ENCODE measurements at regions not wholly inside any gene's neighbourhood (a gene's known extent, or its start where the extent isn't known, plus 50 kb on each side); places are given as distances from the start of the nearest gene placed in this dataset.

- peak; percentile 84 for DNase-seq
- H3K79me2 ChIP-seq (ENCODE audit: control insufficient read depth, insufficient read depth, low read length) = no peaks in the 10 kb centered on the region
- H3K27ac ChIP-seq (ENCODE audit: low read depth, low read length) = no peak overlapping the region
- H2BK15ac ChIP-seq (replicated peaks; ENCODE audit: low read depth) = no peak overlapping the region
- no peaks in the 10 kb centered on the region for H3K27me3 ChIP-seq (ENCODE audit: insufficient read depth, low read length, poor library complexity)
- H3K23ac ChIP-seq (ENCODE audit: low read length) = no peak overlapping the region
- no peak overlapping the region for H4K5ac ChIP-seq (ENCODE audit: low read length)
- H3K36me3 ChIP-seq (ENCODE audit: control insufficient read depth, insufficient read depth, low read length) = no peaks in the 10 kb centered on the region
- WGBS (ENCODE audit: extremely low coverage, insufficient coverage, low lambda C conversion rate) = no CpG with 5 or more reads among the region's 4 CpGs
- no peak overlapping the region for H3K56ac ChIP-seq (ENCODE audit: low read length)
- no peak overlapping the region for H3K4me3 ChIP-seq (ENCODE audit: low read length)
- H3K4me2 ChIP-seq (ENCODE audit: low read length) = no peak overlapping the region
- H3K18ac ChIP-seq (ENCODE audit: low read length) = no peak overlapping the region
- no peak overlapping the region for H3K9ac ChIP-seq (ENCODE audit: low read length)
- no peak overlapping the region for H2AK5ac ChIP-seq (ENCODE audit: low read length)
- no peak overlapping the region for H2BK5ac ChIP-seq (ENCODE audit: low read length)
- no peak overlapping the region for H2BK120ac ChIP-seq (ENCODE audit: low read depth, low read length)
- H3K4me1 ChIP-seq (ENCODE audit: control insufficient read depth, low read depth, low read length) = no peaks in the 10 kb centered on the region
- no peak overlapping the region for H3K4ac ChIP-seq (ENCODE audit: low read depth, low read length)
- no peak overlapping the region for H4K8ac ChIP-seq (ENCODE audit: low read depth, low read length)
- H3K79me1 ChIP-seq (ENCODE audit: low read length) = no peaks in the 10 kb centered on the region
Observed at GRCh38 chr4:163623787-163624186, 129.3 kb downstream of the TMA16 start.

DNA sequence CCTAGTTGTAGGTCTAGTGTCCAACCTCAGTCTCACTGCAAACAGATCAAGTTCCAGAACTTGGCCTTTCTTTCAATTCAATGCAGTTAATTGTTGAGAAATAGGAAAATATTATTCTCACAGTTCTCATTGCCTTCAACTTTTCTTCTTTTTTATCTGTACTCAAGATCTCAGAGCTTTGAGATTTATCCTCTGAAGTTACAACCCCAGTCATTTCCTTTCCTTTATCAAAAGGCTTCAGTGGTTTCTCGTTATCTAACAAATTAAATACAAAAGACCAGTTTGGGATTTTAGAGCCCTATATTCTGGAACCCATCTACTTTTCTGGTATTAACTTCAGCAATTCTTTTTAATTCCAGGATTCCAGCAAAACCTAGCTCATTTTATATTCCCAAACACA lies 130.2 kb downstream of the TMA16 start:
- Histone ChIP-seq H3K27ac (ENCODE audit: low read depth, low read length) (no peak overlapping the region), H3K27me3 (ENCODE audit: insufficient read depth, low read length, poor library complexity) (no peaks in the 10 kb centered on the region), H4K8ac (ENCODE audit: low read depth, low read length) (no peak overlapping the region), H3K4me1 (ENCODE audit: control insufficient read depth, low read depth, low read length) (no peaks in the 10 kb centered on the region), H2BK5ac (ENCODE audit: low read length) (no peak overlapping the region), H3K79me1 (ENCODE audit: low read length) (no peaks in the 10 kb centered on the region), H2AK5ac (ENCODE audit: low read length) (no peak overlapping the region), H3K9ac (ENCODE audit: low read length) (no peak overlapping the region), H2BK120ac (ENCODE audit: low read depth, low read length) (no peak overlapping the region), H3K4ac (ENCODE audit: low read depth, low read length) (no peak overlapping the region), H4K5ac (ENCODE audit: low read length) (no peak overlapping the region), H3K23ac (ENCODE audit: low read length) (no peak overlapping the region), H3K79me2 (ENCODE audit: control insufficient read depth, insufficient read depth, low read length) (no peaks in the 10 kb centered on the region), H3K36me3 (ENCODE audit: control insufficient read depth, insufficient read depth, low read length) (no peaks in the 10 kb centered on the region), H2BK15ac (replicated peaks; ENCODE audit: low read depth) (no peak overlapping the region), H3K18ac (ENCODE audit: low read length) (no peak overlapping the region), H3K4me3 (ENCODE audit: low read length) (no peak overlapping the region), H3K4me2 (ENCODE audit: low read length) (no peak overlapping the region), H3K56ac (ENCODE audit: low read length) (no peak overlapping the region)
- WGBS (ENCODE audit: extremely low coverage, insufficient coverage, low lambda C conversion rate) = no CpG with 5 or more reads among the region's 1 CpG
- DNase-seq = no peak

DNA sequence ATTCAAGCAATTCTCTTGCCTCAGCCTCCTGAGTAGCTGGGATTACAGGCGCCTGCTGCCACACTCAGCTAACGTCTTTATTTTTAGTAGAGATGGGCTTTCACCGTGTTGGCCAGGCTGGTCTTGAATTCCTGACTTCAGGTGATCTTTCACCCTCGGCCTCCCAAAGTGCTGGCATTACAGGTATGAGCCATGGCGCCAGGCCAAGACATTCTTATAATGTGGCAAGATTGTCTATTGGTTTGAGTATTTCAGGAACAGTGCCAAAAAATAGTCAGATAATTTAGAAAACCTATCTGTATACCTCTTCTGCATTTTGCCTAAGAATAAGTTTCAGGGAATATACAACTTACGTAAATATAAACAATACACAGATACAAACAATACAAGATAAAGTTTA lies 136.8 kb downstream of the TMA16 start:
- Histone ChIP-seq H2BK15ac (replicated peaks; ENCODE audit: low read depth) (no peak overlapping the region), H3K9ac (ENCODE audit: low read length) (no peak overlapping the region), H4K8ac (ENCODE audit: low read depth, low read length) (no peak overlapping the region), H3K27ac (ENCODE audit: low read depth, low read length) (no peak overlapping the region), H2BK120ac (ENCODE audit: low read depth, low read length) (no peak overlapping the region), H3K4me2 (ENCODE audit: low read length) (no peak overlapping the region), H4K5ac (ENCODE audit: low read length) (no peak overlapping the region), H3K79me1 (ENCODE audit: low read length) (no peaks in the 10 kb centered on the region), H3K4me3 (ENCODE audit: low read length) (no peak overlapping the region), H3K4ac (ENCODE audit: low read depth, low read length) (no peak overlapping the region), H3K18ac (ENCODE audit: low read length) (no peak overlapping the region), H2AK5ac (ENCODE audit: low read length) (no peak overlapping the region), H3K79me2 (ENCODE audit: control insufficient read depth, insufficient read depth, low read length) (no peaks in the 10 kb centered on the region), H3K23ac (ENCODE audit: low read length) (no peak overlapping the region), H3K56ac (ENCODE audit: low read length) (no peak overlapping the region), H3K36me3 (ENCODE audit: control insufficient read depth, insufficient read depth, low read length) (no peaks in the 10 kb centered on the region), H2BK5ac (ENCODE audit: low read length) (no peak overlapping the region), H3K4me1 (ENCODE audit: control insufficient read depth, low read depth, low read length) (no peaks in the 10 kb centered on the region), H3K27me3 (ENCODE audit: insufficient read depth, low read length, poor library complexity) (no peaks in the 10 kb centered on the region)
- no CpG with 5 or more reads among the region's 6 CpGs for WGBS (ENCODE audit: extremely low coverage, insufficient coverage, low lambda C conversion rate)
- DNase-seq = no peak

- Histone ChIP-seq H3K4me2 (ENCODE audit: low read length) (no peak overlapping the region), H3K79me1 (ENCODE audit: low read length) (no peaks in the 10 kb centered on the region), H4K8ac (ENCODE audit: low read depth, low read length) (no peak overlapping the region)
Observed at GRCh38 chr4:163638909-163639308, 144.4 kb downstream of the TMA16 start.

DNA sequence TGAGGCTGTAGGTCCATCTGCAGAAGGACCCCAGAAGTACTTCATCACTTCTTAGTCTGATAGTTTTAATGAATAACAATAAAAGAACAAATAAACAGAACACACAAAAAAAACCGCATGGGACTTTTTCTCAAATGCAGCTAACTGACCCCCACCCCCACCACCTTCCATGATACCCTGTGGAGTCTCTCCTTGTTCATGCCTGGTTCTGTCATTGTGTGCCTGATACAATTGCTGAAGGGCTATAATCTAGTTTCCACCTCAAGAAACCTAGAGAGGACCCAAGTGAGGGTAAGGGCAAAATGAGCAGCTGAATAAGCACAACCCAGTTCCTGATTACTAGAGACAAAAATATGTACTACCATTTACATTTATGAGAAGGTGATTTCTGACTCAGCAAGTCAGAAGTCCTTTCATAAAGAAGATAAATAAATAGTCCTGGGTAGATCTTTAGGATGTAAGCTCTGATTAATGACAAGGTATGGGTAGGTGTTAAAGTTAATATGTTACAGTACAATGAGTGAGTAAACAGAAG lies 155.1 kb downstream of the TMA16 start:
- H3K56ac ChIP-seq (ENCODE audit: low read length) = no peak overlapping the region
- H3K4me3 ChIP-seq (ENCODE audit: low read length) = no peak overlapping the region
- no peak overlapping the region for H3K18ac ChIP-seq (ENCODE audit: low read length)
- H3K27me3 ChIP-seq (ENCODE audit: insufficient read depth, low read length, poor library complexity) = no peaks in the 10 kb centered on the region
- no peak overlapping the region for H3K9ac ChIP-seq (ENCODE audit: low read length)
- H2BK120ac ChIP-seq (ENCODE audit: low read depth, low read length) = no peak overlapping the region
- WGBS (ENCODE audit: extremely low coverage, insufficient coverage, low lambda C conversion rate) = no CpG with 5 or more reads among the region's 1 CpG
- no peak overlapping the region for H4K5ac ChIP-seq (ENCODE audit: low read length)
- H3K36me3 ChIP-seq (ENCODE audit: control insufficient read depth, insufficient read depth, low read length) = no peaks in the 10 kb centered on the region
- no peak overlapping the region for H3K27ac ChIP-seq (ENCODE audit: low read depth, low read length)
- no peak overlapping the region for H3K4ac ChIP-seq (ENCODE audit: low read depth, low read length)
- DNase-seq = peak; percentile 11
- H2AK5ac ChIP-seq (ENCODE audit: low read length) = no peak overlapping the region
- H3K4me2 ChIP-seq (ENCODE audit: low read length) = no peak overlapping the region
- no peaks in the 10 kb centered on the region for H3K4me1 ChIP-seq (ENCODE audit: control insufficient read depth, low read depth, low read length)
- H3K79me1 ChIP-seq (ENCODE audit: low read length) = no peaks in the 10 kb centered on the region
- H4K8ac ChIP-seq (ENCODE audit: low read depth, low read length) = no peak overlapping the region
- no peaks in the 10 kb centered on the region for H3K79me2 ChIP-seq (ENCODE audit: control insufficient read depth, insufficient read depth, low read length)
- H2BK15ac ChIP-seq (replicated peaks; ENCODE audit: low read depth) = no peak overlapping the region
- no peak overlapping the region for H3K23ac ChIP-seq (ENCODE audit: low read length)
- no peak overlapping the region for H2BK5ac ChIP-seq (ENCODE audit: low read length)

More at GRCh38 chr4:163638909-163639308, 144.4 kb downstream of the TMA16 start:
- H4K5ac ChIP-seq (ENCODE audit: low read length) = no peak overlapping the region
- no peaks in the 10 kb centered on the region for H3K27me3 ChIP-seq (ENCODE audit: insufficient read depth, low read length, poor library complexity)
- H3K56ac ChIP-seq (ENCODE audit: low read length) = no peak overlapping the region
- no peak overlapping the region for H3K4ac ChIP-seq (ENCODE audit: low read depth, low read length)
- no peak overlapping the region for H3K27ac ChIP-seq (ENCODE audit: low read depth, low read length)
- DNase-seq = no peak
- no peak overlapping the region for H3K4me3 ChIP-seq (ENCODE audit: low read length)
- no peaks in the 10 kb centered on the region for H3K4me1 ChIP-seq (ENCODE audit: control insufficient read depth, low read depth, low read length)
- no peaks in the 10 kb centered on the region for H3K36me3 ChIP-seq (ENCODE audit: control insufficient read depth, insufficient read depth, low read length)
- no peak overlapping the region for H3K9ac ChIP-seq (ENCODE audit: low read length)
- no peak overlapping the region for H2AK5ac ChIP-seq (ENCODE audit: low read length)
- no peak overlapping the region for H2BK120ac ChIP-seq (ENCODE audit: low read depth, low read length)
- no peaks in the 10 kb centered on the region for H3K79me2 ChIP-seq (ENCODE audit: control insufficient read depth, insufficient read depth, low read length)
- H2BK15ac ChIP-seq (replicated peaks; ENCODE audit: low read depth) = no peak overlapping the region
- no peak overlapping the region for H3K23ac ChIP-seq (ENCODE audit: low read length)
- H3K18ac ChIP-seq (ENCODE audit: low read length) = no peak overlapping the region
- H2BK5ac ChIP-seq (ENCODE audit: low read length) = no peak overlapping the region

DNA sequence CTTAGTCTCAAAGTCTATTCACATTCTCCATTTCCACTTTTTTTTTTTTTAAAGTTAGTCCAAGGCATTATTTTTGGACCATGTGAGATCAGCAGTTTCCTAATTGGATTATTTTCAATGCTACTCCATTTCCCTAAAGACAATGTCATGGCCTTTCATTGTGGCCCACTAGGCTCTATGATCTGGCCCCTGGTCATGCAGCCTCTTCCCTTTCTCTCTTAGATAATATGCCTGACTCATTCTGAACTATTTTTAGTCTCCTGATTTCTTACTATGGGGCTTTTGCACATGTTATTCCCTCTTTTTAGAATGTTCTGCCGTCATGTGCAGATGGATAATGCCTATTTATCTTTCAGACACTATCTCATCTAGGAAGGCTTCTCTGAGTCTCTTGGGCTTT lies 157.3 kb downstream of the TMA16 start:
- no peak overlapping the region for H4K5ac ChIP-seq (ENCODE audit: low read length)
- no peak overlapping the region for H3K18ac ChIP-seq (ENCODE audit: low read length)
- H2BK15ac ChIP-seq (replicated peaks; ENCODE audit: low read depth) = no peak overlapping the region
- H2BK5ac ChIP-seq (ENCODE audit: low read length) = no peak overlapping the region
- H2BK120ac ChIP-seq (ENCODE audit: low read depth, low read length) = no peak overlapping the region
- no peak overlapping the region for H4K8ac ChIP-seq (ENCODE audit: low read depth, low read length)
- no peak overlapping the region for H3K56ac ChIP-seq (ENCODE audit: low read length)
- H3K4ac ChIP-seq (ENCODE audit: low read depth, low read length) = no peak overlapping the region
- no peak overlapping the region for H2AK5ac ChIP-seq (ENCODE audit: low read length)
- H3K27me3 ChIP-seq (ENCODE audit: insufficient read depth, low read length, poor library complexity) = no peaks in the 10 kb centered on the region
- H3K4me3 ChIP-seq (ENCODE audit: low read length) = no peak overlapping the region
- H3K4me1 ChIP-seq (ENCODE audit: control insufficient read depth, low read depth, low read length) = no peaks in the 10 kb centered on the region
- H3K27ac ChIP-seq (ENCODE audit: low read depth, low read length) = no peak overlapping the region
- H3K79me2 ChIP-seq (ENCODE audit: control insufficient read depth, insufficient read depth, low read length) = no peaks in the 10 kb centered on the region
- H3K23ac ChIP-seq (ENCODE audit: low read length) = no peak overlapping the region
- no CpG with 5 or more reads among the region's 1 CpG for WGBS (ENCODE audit: extremely low coverage, insufficient coverage, low lambda C conversion rate)
- no peak for DNase-seq
- no peaks in the 10 kb centered on the region for H3K36me3 ChIP-seq (ENCODE audit: control insufficient read depth, insufficient read depth, low read length)
- no peak overlapping the region for H3K4me2 ChIP-seq (ENCODE audit: low read length)
- no peak overlapping the region for H3K9ac ChIP-seq (ENCODE audit: low read length)
- no peaks in the 10 kb centered on the region for H3K79me1 ChIP-seq (ENCODE audit: low read length)
